ENCODE measurements at regions not wholly inside any gene's neighbourhood (a gene's known extent, or its start where the extent isn't known, plus 50 kb on each side); places are given as distances from the start of the nearest gene placed in this dataset.

DNA sequence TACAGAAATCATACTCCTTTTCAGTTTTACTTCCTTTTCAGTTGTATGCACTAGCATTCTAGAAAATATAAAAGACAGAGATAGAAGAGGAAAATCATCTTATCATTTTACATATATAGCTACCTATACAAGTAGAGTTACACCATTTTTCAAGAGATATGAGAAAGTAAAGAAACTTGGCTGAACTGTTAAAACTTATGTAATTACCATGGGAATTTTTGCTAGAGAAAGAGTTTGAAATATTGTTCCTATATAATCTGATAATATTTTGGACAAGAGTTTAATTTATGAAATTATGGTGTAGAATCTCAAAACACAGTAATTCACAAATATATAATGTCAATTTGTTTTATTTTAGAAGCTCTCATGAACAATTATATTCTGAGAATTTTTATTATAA, 180.8 kb downstream of the PLPPR4 start:
- intact Hi-C loops (cut with DNase I), result no loop called here
- DNase-seq, result no peak
- Histone ChIP-seq H3K27me3 (no peaks in the 10 kb centered on the region), H3K4me3 (no peak overlapping the region), H3K36me3 (replicated peaks in 1 of 2) (no peaks in the 10 kb centered on the region), H3K4me1 (replicated peaks in 1 of 2) (no peaks in the 10 kb centered on the region), H3K9me3 (replicated peaks in 1 of 3) (no peaks in the 10 kb centered on the region), H3K27ac (no peak overlapping the region)
- TF ChIP-seq POLR2A (IDR thresholded peaks at IDR 0.05), result no peak
- TF ChIP-seq, protein P1, sequence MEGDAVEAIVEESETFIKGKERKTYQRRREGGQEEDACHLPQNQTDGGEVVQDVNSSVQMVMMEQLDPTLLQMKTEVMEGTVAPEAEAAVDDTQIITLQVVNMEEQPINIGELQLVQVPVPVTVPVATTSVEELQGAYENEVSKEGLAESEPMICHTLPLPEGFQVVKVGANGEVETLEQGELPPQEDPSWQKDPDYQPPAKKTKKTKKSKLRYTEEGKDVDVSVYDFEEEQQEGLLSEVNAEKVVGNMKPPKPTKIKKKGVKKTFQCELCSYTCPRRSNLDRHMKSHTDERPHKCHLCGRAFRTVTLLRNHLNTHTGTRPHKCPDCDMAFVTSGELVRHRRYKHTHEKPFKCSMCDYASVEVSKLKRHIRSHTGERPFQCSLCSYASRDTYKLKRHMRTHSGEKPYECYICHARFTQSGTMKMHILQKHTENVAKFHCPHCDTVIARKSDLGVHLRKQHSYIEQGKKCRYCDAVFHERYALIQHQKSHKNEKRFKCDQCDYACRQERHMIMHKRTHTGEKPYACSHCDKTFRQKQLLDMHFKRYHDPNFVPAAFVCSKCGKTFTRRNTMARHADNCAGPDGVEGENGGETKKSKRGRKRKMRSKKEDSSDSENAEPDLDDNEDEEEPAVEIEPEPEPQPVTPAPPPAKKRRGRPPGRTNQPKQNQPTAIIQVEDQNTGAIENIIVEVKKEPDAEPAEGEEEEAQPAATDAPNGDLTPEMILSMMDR (IDR thresholded peaks at IDR 0.05), result no peak

DNA sequence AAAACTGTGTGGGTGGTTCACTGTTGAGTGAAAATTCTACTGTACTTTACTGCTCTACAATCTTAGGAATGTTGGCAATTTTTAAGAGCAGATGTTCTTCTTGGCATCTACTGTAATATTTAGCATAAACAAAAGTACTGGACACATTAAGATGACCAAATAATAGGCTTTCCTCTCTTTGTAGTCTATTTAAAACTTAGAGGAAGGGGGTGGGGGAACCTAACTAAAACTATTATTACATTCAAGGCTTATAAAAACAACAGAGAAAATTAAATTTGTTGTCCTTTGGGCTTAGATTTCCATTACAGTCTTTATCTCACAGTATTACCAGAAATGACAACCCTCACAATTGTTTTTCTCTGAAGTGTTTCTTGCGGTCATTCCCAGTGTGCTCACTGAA, 181.2 kb downstream of the PLPPR4 start:
- no peak overlapping the region for H3K4me3 ChIP-seq
- no peaks in the 10 kb centered on the region for H3K27me3 ChIP-seq
- TF ChIP-seq POLR2A (IDR thresholded peaks at IDR 0.05), result no peak
- TF ChIP-seq, protein P1 (IDR thresholded peaks at IDR 0.05), result no peak
- 75 to 85% (median 82%) methylated on average over 1 of the region's 1 CpG for WGBS, 4 donors
- H3K9me3 ChIP-seq (replicated peaks in 1 of 3), result no peaks in the 10 kb centered on the region
- no peaks in the 10 kb centered on the region for H3K4me1 ChIP-seq (replicated peaks in 1 of 2)
- H3K36me3 ChIP-seq (replicated peaks in 1 of 2), result no peaks in the 10 kb centered on the region
- intact Hi-C loops (cut with DNase I), result no loop called here
- no peak overlapping the region for H3K27ac ChIP-seq
- no peak for DNase-seq

DNA sequence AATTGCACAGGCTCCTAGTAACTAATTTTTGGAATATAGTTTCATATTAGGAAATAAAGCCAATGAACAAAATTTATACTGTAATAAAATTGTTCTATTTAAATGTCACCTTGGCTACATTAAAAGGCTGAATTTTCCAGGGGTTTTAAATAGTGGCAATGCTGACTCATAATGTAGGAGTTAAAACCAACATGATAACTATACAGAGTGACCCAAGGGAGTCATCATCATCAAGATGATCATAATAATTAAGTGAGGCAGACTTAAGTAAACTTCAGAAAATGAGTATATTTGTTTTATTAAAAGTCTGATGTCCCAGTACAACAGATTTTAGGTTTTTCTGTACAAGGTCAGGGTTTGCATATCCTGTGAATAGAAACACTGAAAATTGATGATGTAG, 183.4 kb downstream of the PLPPR4 start:
- H3K4me1 ChIP-seq (replicated peaks in 1 of 2), result no peaks in the 10 kb centered on the region
- no peaks in the 10 kb centered on the region for H3K9me3 ChIP-seq (replicated peaks in 1 of 3)
- H3K27me3 ChIP-seq, result no peaks in the 10 kb centered on the region
- no peak for TF ChIP-seq POLR2A (IDR thresholded peaks at IDR 0.05)
- TF ChIP-seq, protein P1 (IDR thresholded peaks at IDR 0.05), result no peak
- H3K27ac ChIP-seq, result no peak overlapping the region
- H3K4me3 ChIP-seq, result no peak overlapping the region
- intact Hi-C loops (cut with DNase I), result no loop called here
- no peaks in the 10 kb centered on the region for H3K36me3 ChIP-seq (replicated peaks in 1 of 2)
- no peak for DNase-seq

GRCh38 chr1:99455760-99456159, 190.2 kb upstream of the PALMD start:
- intact Hi-C loops (cut with DNase I), result no loop called here
- H3K27me3 ChIP-seq, result no peaks in the 10 kb centered on the region
- H3K9me3 ChIP-seq (replicated peaks in 1 of 3), result no peaks in the 10 kb centered on the region
- no peak overlapping the region for H3K27ac ChIP-seq
- no peak for DNase-seq
- no peaks in the 10 kb centered on the region for H3K4me1 ChIP-seq (replicated peaks in 1 of 2)
- H3K4me3 ChIP-seq, result no peak overlapping the region
- no peaks in the 10 kb centered on the region for H3K36me3 ChIP-seq (replicated peaks in 1 of 2)
- 65 to 96% (median 77%) methylated on average over 3 of the region's 3 CpGs for WGBS, 4 donors
- TF ChIP-seq POLR2A (IDR thresholded peaks at IDR 0.05), result no peak
- TF ChIP-seq, protein P1 (IDR thresholded peaks at IDR 0.05), result no peak

Measured in adrenal gland (tissue), 9 donors.